Gastrocnemius medialis (tissue), 4 donors: ENCODE measurements at regions not wholly inside any gene's neighbourhood (a gene's known extent, or its start where the extent isn't known, plus 50 kb on each side); places are given as distances from the start of the nearest gene placed in this dataset.

Experiments
- POLR2A ChIP-seq, 2 donors: fragments of 450-650 bp; IDR thresholded peaks; one replicate each; pipeline ENCODE4 v1.6.1; 2017; ENCODE audit warnings: antibody characterized with exemption in 2 of 2, mild to moderate bottlenecking in 2 of 2, moderate library complexity in 2 of 2
- TF ChIP-seq, protein P1 (sequence below), 5 experiments: fragments of 450-650 bp in 3 of 5; fragments of 200-600 bp in 2 of 5; sonication (generic) in 2 of 5; IDR thresholded peaks in 4 of 5; conservative IDR thresholded peaks in 1 of 5; 1 replicate in 4 of 5; 2 replicates in 1 of 5; pipeline ENCODE4 v1.5.1; 2016 to 2019; ENCODE audit warnings: antibody characterized with exemption in 5 of 5, mild to moderate bottlenecking in 3 of 5, moderate library complexity in 3 of 5

DNA sequence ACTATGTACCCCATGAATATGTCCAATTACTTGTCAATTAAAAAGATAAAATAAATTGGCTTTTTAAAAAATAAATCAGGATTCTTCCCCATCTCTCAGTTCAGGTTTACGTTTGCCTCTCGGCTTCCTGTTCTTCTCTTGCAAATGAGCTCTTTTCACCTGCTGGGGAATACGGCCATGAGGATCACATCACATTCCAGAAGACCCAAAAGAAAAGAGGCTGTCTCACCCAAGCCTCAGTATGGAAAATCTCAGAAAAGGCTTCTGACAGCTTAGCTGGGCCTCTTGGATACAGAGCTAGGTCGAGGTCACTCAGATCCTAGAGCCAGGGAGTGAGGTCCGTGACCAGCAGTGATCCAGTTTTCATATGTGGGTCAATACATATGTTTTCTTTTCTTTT, 171.2 kb upstream of the SDK2 start:
- no peak for TF ChIP-seq POLR2A (IDR thresholded peaks at IDR 0.05)
- TF ChIP-seq, protein P1, sequence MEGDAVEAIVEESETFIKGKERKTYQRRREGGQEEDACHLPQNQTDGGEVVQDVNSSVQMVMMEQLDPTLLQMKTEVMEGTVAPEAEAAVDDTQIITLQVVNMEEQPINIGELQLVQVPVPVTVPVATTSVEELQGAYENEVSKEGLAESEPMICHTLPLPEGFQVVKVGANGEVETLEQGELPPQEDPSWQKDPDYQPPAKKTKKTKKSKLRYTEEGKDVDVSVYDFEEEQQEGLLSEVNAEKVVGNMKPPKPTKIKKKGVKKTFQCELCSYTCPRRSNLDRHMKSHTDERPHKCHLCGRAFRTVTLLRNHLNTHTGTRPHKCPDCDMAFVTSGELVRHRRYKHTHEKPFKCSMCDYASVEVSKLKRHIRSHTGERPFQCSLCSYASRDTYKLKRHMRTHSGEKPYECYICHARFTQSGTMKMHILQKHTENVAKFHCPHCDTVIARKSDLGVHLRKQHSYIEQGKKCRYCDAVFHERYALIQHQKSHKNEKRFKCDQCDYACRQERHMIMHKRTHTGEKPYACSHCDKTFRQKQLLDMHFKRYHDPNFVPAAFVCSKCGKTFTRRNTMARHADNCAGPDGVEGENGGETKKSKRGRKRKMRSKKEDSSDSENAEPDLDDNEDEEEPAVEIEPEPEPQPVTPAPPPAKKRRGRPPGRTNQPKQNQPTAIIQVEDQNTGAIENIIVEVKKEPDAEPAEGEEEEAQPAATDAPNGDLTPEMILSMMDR (IDR thresholded peaks at IDR 0.05 in 4 of 5, conservative IDR thresholded peaks at IDR 0.05 in 1 of 5) = no peak
